HUES64 (cell line): ENCODE measurements at regions not wholly inside any gene's neighbourhood (a gene's known extent, or its start where the extent isn't known, plus 50 kb on each side); places are given as distances from the start of the nearest gene placed in this dataset.
"Not testable (repeated sequence)": the region's sequence is repeated elsewhere in the genome, so short reads cannot be mapped to it uniquely, and the experiment has no call there.

Experiments used
- H3K27ac ChIP-seq: 2 replicates; pipeline ENCODE4 v1.7.0; 2013; ENCODE audit warnings: low read depth, low read length, inconsistent platforms
- H3K27me3 ChIP-seq: 2 replicates; pipeline ENCODE4 v1.6.1; 2013; ENCODE audit warnings: mild to moderate bottlenecking, low read length; ENCODE audit not compliant: insufficient read depth
- H3K36me3 ChIP-seq: 2 replicates; pipeline ENCODE4 v1.6.1; 2013; ENCODE audit warnings: mild to moderate bottlenecking, low read length; ENCODE audit not compliant: insufficient read depth
- H3K4me1 ChIP-seq: 2 replicates; pipeline ENCODE4 v1.6.1; 2013; ENCODE audit warnings: mild to moderate bottlenecking, low read length, moderate library complexity; ENCODE audit not compliant: insufficient read depth
- H3K4me3 ChIP-seq: 2 replicates; pipeline ENCODE4 v1.5.1; 2013; ENCODE audit warnings: mild to moderate bottlenecking, low read length, moderate library complexity
- H3K9ac ChIP-seq: 2 replicates; pipeline ENCODE4 v1.6.1; 2013; ENCODE audit warnings: mild to moderate bottlenecking, low read depth, low read length
- H3K9me3 ChIP-seq: 2 replicates; pipeline ENCODE4 v1.6.1; 2013; ENCODE audit warnings: low read depth, low read length; ENCODE audit not compliant: insufficient read depth
- WGBS: fragments of 150-250, 120-280 bp; methylation state at CpG from one replicate; pipeline ENCODE4 v1.1.7; 2013; ENCODE audit warnings: missing lambda C conversion rate; 5-methylcytosine and 5-hydroxymethylcytosine counted together

DNA sequence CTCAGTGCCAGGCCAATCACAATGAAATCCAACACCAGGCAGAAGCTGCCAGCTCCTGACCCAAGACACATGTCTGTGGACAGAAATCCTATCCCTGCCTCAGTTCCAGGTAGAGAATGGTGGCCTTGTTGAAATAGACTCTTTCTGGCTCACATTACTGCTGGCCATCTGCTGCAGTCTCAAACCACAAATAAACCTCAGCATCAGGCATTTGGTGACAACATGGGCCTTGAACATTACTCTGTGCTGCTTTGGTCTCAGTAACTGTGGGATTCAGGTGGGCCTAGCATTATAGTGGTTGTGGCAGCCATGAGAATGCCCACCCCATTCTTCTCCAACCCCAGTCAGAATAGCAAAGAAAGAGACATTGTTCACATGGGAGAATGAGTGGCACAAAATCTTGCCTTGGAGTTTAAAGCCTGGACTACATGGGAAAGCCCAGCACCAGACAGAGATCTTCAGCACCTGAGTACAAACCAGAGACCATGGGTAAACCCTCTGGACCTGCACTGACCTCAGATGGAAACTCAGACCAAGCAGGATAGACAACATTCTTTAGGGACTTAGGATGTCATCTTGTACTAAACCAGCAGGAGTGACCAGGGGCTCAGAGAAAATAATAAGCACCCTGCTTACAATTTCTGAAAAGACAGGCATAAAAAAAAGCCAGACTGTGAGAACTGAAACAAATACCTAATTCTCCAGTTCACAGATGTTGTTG, 50.4 kb upstream of the TRAM1L1 start:
- no peaks in the 10 kb centered on the region for H3K27me3 ChIP-seq
- H3K4me3 ChIP-seq, result no peak overlapping the region
- H3K9me3 ChIP-seq, result no peaks in the 10 kb centered on the region; the same call in 1 of the 2 replicates
- no peak overlapping the region for H3K9ac ChIP-seq
- no peaks in the 10 kb centered on the region for H3K36me3 ChIP-seq
- H3K27ac ChIP-seq, result no peak overlapping the region
- H3K4me1 ChIP-seq, result no peaks in the 10 kb centered on the region

- Histone ChIP-seq H3K4me1 (no peaks in the 10 kb centered on the region), H3K27me3 (no peaks in the 10 kb centered on the region), H3K27ac (no peak overlapping the region), H3K9ac (no peak overlapping the region), H3K4me3 (no peak overlapping the region), H3K9me3 (no peaks in the 10 kb centered on the region; the same call in 1 of the 2 replicates), H3K36me3 (no peaks in the 10 kb centered on the region)
- 97% methylated on average over 2 of the region's 2 CpGs for WGBS
These were observed 51.8 kb upstream of the TRAM1L1 start for GRCh38 chr4:117137145-117137544.

DNA sequence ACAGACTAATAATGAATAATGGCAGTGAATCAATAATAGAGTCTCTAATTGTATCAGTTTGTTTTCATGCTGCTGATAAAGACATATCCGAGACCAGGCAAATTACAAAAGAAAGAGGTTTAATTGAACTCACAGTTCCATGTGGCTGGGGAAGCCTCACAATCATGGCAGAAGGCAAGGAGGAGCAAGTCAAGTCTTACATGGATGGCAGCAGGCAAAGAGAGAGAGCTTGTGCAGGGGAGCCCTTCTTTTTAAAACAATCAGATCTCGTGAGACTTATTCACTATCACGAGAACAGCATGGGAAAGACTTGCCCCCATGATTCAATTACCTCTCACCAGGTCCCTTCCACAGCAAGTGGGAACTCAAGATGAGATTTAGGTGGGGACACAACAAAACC, 53.4 kb upstream of the TRAM1L1 start:
- not testable (repeated sequence) for H3K9ac ChIP-seq, H3K4me3 ChIP-seq, H3K27me3 ChIP-seq, H3K36me3 ChIP-seq, H3K27ac ChIP-seq, H3K9me3 ChIP-seq, H3K4me1 ChIP-seq
- 87% methylated on average over 3 of the region's 3 CpGs for WGBS

DNA sequence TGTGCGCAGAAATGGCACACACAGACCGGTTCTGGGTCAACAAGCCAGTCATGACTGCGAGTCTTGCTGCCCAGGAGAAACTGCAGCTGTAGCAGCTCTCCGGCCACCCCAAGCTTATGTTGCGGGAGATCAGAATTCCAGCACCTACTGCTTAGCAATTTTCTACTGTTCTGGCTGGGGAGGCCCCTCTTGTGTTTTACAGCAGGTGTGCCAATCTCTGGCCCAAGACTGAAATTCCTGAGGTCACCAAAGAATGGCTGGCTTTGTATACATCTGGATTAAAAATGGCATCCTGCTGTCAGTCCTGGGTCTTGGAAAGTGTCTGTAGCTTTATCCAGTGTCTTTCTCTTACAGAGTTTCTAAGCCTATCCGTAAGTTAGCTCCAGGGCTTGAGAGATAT, 68.9 kb upstream of the TRAM1L1 start:
- Histone ChIP-seq H3K4me3 (no peak overlapping the region), H3K4me1 (peaks cover 8% of the 10 kb centered on the region), H3K9me3 (peaks cover 17% of the 10 kb centered on the region; the same call in 1 of the 2 replicates), H3K27me3 (no peaks in the 10 kb centered on the region), H3K36me3 (no peaks in the 10 kb centered on the region), H3K9ac (no peak overlapping the region), H3K27ac (no peak overlapping the region; the same call in 1 of the 2 replicates)
- 98% methylated on average over 6 of the region's 6 CpGs for WGBS

DNA sequence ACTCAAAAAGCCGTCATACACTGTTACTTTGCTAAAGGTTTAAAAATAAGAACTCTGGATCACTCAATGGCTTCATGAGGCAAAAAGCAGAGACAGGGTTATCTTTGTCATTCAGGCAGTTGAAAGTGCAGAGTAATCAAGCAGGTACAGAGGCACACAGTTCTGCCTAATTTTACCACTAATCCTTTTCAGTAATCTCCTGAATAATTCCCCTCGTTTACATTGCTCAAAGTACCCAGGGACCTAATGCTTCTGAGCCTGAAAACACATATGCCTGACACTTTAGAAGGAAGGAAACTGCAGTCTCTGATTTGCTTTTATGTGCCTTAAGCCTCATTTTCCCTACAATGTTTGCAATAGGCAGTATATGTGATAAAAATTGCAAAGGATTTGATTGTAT, 71.4 kb upstream of the TRAM1L1 start:
- peaks cover 8% of the 10 kb centered on the region for H3K4me1 ChIP-seq
- H3K27ac ChIP-seq, result no peak overlapping the region
- no peaks in the 10 kb centered on the region for H3K9me3 ChIP-seq
- H3K9ac ChIP-seq, result no peak overlapping the region; the same call in 1 of the 2 replicates
- WGBS, result 53% methylated on average over 2 of the region's 2 CpGs
- no peaks in the 10 kb centered on the region for H3K36me3 ChIP-seq
- H3K27me3 ChIP-seq, result no peaks in the 10 kb centered on the region
- H3K4me3 ChIP-seq, result no peak overlapping the region

DNA sequence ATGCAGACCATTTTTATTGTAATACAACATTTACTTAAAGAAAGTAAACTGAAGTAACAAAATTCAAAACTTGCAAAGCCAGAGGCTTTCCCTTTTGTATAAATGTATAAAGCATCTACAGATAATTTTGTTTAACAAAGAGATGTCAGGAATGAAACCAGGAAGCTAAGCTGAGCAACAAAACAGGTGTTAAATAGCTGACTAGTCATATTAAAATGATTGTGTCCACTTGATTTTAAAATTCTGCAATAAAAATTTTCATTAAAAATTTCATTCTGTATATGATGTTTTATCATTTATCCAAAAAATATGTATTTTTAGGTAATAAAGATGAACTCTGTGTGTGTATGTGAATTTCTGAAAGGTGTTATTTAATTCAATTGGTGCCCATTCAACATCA, 72.0 kb upstream of the TRAM1L1 start:
- Histone ChIP-seq H3K27ac (no peak overlapping the region), H3K36me3 (no peaks in the 10 kb centered on the region), H3K9me3 (no peaks in the 10 kb centered on the region), H3K4me3 (no peak overlapping the region), H3K27me3 (no peaks in the 10 kb centered on the region), H3K9ac (no peak overlapping the region), H3K4me1 (peaks cover 8% of the 10 kb centered on the region)

DNA sequence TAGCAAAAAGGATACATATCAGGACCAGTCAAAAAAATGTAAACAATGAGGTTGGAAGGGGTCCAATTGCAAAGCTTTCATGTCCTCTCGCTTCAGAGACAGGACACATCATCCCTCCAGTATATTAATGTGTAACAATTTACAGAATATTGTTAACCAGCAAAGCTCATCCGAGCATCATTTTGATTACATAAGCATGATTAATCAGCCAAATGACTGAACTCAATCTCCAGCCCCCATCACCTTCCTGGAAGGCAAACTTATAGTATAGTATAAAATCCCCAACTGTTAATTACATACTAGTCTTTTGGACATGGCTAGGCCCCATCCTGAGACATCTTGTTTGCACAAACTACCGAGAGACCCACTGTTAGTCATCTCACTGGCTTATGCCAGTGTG, 77.6 kb upstream of the TRAM1L1 start:
- Histone ChIP-seq H3K27me3 (no peaks in the 10 kb centered on the region), H3K4me3 (no peak overlapping the region), H3K9me3 (no peaks in the 10 kb centered on the region), H3K27ac (no peak overlapping the region), H3K4me1 (no peaks in the 10 kb centered on the region), H3K9ac (no peak overlapping the region), H3K36me3 (no peaks in the 10 kb centered on the region)
- 96% methylated on average over 3 of the region's 3 CpGs for WGBS

DNA sequence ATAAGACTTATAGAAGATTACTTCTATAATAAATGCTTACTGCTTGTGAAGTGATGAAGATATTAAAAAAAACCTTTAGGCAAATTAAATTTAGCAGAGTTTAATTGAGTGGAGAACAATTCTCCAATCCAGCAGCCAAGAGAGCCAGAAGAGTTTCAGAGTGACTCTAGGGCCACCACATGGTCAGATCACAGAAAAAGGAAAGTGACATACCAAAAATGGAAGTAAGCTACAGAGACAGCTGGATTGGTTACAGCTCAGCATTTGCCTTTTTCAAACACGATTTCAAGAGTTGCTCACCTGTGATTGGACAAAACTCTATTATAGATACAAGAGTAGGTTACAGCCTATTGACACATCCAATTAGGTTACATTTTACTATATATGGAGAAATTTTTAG, 79.0 kb upstream of the TRAM1L1 start:
- 100% methylated on average over 1 of the region's 1 CpG for WGBS
- Histone ChIP-seq H3K27ac (no peak overlapping the region), H3K27me3 (no peaks in the 10 kb centered on the region), H3K36me3 (no peaks in the 10 kb centered on the region), H3K9me3 (no peaks in the 10 kb centered on the region), H3K9ac (no peak overlapping the region), H3K4me1 (no peaks in the 10 kb centered on the region), H3K4me3 (no peak overlapping the region)

GRCh38 chr4:117175369-117175768, 90.0 kb upstream of the TRAM1L1 start:
- H3K9me3 ChIP-seq, H3K9ac ChIP-seq, H3K4me3 ChIP-seq, H3K27ac ChIP-seq, H3K36me3 ChIP-seq, H3K27me3 ChIP-seq, H3K4me1 ChIP-seq: not testable (repeated sequence)
- 100% methylated on average over 2 of the region's 2 CpGs for WGBS

DNA sequence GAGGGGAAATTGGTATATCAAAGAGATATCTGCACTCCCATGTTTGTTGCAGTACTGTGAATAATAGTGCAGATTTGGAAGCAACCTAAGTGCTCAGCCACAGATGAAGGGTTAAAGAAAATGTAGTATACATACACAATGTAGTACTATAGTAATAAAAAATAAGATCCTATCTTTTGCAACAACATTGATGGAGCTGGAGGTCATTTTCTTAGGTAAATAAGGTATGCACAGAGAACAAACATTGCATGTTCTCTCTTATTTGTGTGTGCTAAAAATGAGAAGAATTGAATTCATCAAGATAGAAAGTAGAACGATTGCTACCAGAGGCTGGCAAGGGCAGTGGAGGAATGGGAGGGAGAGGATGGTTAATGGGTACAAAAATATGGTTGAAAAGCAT, 117.9 kb upstream of the TRAM1L1 start:
- H3K4me1 ChIP-seq, result no peaks in the 10 kb centered on the region
- no peaks in the 10 kb centered on the region for H3K36me3 ChIP-seq
- no peaks in the 10 kb centered on the region for H3K27me3 ChIP-seq
- 97% methylated on average over 1 of the region's 1 CpG for WGBS
- no peak overlapping the region for H3K9ac ChIP-seq
- no peaks in the 10 kb centered on the region for H3K9me3 ChIP-seq
- H3K27ac ChIP-seq, result no peak overlapping the region
- H3K4me3 ChIP-seq, result no peak overlapping the region

DNA sequence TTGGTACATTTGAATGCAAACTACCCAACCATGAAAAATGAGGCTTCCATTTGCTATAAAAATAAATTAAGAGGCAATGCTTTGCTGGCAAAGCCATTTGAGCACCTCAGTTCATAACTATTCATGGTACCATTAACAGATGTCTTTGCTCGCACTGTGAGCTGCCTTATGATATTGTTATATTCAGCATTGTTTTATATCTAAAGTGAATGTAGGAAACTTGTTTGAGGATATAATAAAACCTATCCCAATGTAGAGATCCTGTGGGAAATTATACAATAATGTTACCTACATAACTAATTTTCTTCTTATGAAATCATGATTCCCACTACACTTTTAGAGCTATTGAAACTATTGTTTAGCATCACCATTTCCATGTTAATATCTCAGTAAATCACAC, 125.2 kb upstream of the TRAM1L1 start:
- WGBS, result no CpG with 5 or more reads among the region's 1 CpG
- no peaks in the 10 kb centered on the region for H3K36me3 ChIP-seq
- no peak overlapping the region for H3K27ac ChIP-seq
- no peak overlapping the region for H3K4me3 ChIP-seq
- H3K4me1 ChIP-seq, result no peaks in the 10 kb centered on the region
- H3K27me3 ChIP-seq, result no peaks in the 10 kb centered on the region
- no peaks in the 10 kb centered on the region for H3K9me3 ChIP-seq
- H3K9ac ChIP-seq, result no peak overlapping the region

DNA sequence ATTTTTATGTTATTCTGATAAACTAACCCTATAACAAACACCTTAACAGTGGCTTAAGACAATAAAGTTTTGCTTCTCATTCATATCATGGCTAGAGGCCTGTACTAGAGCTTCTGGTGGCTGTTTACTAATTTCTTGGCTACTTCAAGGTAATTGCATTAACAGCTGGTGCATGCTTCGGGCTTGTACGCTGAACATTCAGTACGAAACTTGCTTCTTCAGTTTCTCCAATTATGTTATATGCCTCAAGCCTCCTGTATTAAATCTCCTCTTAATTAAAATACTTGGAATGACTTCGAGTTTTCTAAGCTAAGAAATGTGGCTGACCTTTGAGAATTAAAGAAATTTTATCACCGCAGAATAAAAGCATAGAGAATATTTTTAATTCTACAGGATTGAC, 138.9 kb upstream of the TRAM1L1 start:
- Histone ChIP-seq H3K4me3 (no peak overlapping the region), H3K9ac (no peak overlapping the region), H3K27ac (no peak overlapping the region), H3K27me3 (no peaks in the 10 kb centered on the region), H3K36me3 (no peaks in the 10 kb centered on the region), H3K4me1 (no peaks in the 10 kb centered on the region), H3K9me3 (no peaks in the 10 kb centered on the region)
- 97% methylated on average over 5 of the region's 5 CpGs for WGBS
